ENCODE measurements at regions not wholly inside any gene's neighbourhood (a gene's known extent, or its start where the extent isn't known, plus 50 kb on each side); places are given as distances from the start of the nearest gene placed in this dataset.

DNA sequence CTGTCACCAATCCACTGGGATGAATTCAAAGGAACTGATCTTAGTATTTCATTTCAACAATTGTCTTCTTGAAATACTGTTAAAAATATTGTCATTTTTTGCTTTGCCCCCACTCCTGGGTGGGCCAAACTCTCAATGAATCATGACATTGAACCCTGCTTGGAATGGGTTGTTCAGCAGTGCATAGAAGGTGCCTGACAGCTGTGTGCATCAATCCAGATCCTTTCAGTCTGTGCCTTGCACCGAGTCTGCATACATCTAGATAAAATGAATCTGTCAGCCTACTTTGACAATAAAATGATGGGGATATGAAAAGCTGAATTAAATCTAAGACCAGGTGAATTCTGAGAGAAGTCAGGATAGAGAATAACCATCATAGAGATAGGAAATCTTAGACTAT, 706.6 kb downstream of the CBLN2 start:
- TF ChIP-seq, protein P1, sequence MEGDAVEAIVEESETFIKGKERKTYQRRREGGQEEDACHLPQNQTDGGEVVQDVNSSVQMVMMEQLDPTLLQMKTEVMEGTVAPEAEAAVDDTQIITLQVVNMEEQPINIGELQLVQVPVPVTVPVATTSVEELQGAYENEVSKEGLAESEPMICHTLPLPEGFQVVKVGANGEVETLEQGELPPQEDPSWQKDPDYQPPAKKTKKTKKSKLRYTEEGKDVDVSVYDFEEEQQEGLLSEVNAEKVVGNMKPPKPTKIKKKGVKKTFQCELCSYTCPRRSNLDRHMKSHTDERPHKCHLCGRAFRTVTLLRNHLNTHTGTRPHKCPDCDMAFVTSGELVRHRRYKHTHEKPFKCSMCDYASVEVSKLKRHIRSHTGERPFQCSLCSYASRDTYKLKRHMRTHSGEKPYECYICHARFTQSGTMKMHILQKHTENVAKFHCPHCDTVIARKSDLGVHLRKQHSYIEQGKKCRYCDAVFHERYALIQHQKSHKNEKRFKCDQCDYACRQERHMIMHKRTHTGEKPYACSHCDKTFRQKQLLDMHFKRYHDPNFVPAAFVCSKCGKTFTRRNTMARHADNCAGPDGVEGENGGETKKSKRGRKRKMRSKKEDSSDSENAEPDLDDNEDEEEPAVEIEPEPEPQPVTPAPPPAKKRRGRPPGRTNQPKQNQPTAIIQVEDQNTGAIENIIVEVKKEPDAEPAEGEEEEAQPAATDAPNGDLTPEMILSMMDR (IDR thresholded peaks at IDR 0.05) = no peak
- TF ChIP-seq POLR2AphosphoS2 (conservative IDR thresholded peaks at IDR 0.05; ENCODE audit: low read length) (no peak), RAD21 (conservative IDR thresholded peaks at IDR 0.05 in 1 of 2, IDR thresholded peaks at IDR 0.05 in 1 of 2) (no peak), MAFK (IDR thresholded peaks at IDR 0.05; ENCODE audit: partially characterized antibody) (no peak)
